ENCODE measurements at regions not wholly inside any gene's neighbourhood (a gene's known extent, or its start where the extent isn't known, plus 50 kb on each side); places are given as distances from the start of the nearest gene placed in this dataset.

DNA sequence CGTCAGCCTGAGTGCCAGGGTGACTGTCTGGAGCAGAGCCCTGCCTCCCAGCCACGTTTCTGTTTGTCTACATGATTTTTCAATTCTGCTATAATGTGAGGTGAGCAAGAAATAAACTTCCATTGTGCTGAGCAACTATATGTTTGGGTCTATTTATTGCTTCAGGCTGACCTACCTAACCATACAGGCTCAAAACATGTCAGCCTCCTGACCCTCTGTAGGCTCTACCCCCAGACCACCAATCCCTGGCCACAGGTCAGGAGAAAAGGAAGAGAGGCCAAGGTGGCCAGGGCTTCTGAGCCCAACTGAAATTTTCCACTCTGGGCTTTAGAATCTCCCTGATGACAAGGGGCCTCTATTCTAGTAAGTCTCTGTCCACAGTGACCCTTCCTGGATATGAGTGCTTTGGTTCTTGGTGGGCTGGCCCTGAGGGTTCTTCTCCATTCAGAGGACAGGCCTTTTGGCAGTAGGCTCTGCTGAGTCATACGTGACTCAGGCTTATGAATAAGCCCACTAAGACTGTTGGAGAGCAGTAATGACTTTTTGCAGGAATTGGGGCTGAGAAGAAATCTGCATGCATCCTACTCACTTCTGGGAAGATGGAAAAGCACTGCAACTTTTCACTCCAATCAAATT, 117.2 kb upstream of the TBCA start:
- Histone ChIP-seq H3K36me3 (ENCODE audit: control insufficient read depth in 1 of 2, insufficient read depth in 2 of 2, low read length in 2 of 2) (no peaks in the 10 kb centered on the region), H3K4me1 (ENCODE audit: control insufficient read depth in 1 of 2, insufficient read depth in 2 of 2, low read length in 2 of 2) (no peaks in the 10 kb centered on the region), H3K27me3 (ENCODE audit: control insufficient read depth in 1 of 2, insufficient read depth in 2 of 2, low read length in 2 of 2) (no peaks in the 10 kb centered on the region), H3K9ac (ENCODE audit: low read depth in 1 of 2, low read length in 2 of 2) (no peak overlapping the region), H3K9me3 (ENCODE audit: control insufficient read depth in 1 of 2, low read length in 2 of 2) (no peaks in the 10 kb centered on the region), H3K4me3 (ENCODE audit: low read depth in 1 of 2, low read length in 2 of 2) (no peak overlapping the region), H3K27ac (ENCODE audit: low read depth, low read length) (no peak overlapping the region)

DNA sequence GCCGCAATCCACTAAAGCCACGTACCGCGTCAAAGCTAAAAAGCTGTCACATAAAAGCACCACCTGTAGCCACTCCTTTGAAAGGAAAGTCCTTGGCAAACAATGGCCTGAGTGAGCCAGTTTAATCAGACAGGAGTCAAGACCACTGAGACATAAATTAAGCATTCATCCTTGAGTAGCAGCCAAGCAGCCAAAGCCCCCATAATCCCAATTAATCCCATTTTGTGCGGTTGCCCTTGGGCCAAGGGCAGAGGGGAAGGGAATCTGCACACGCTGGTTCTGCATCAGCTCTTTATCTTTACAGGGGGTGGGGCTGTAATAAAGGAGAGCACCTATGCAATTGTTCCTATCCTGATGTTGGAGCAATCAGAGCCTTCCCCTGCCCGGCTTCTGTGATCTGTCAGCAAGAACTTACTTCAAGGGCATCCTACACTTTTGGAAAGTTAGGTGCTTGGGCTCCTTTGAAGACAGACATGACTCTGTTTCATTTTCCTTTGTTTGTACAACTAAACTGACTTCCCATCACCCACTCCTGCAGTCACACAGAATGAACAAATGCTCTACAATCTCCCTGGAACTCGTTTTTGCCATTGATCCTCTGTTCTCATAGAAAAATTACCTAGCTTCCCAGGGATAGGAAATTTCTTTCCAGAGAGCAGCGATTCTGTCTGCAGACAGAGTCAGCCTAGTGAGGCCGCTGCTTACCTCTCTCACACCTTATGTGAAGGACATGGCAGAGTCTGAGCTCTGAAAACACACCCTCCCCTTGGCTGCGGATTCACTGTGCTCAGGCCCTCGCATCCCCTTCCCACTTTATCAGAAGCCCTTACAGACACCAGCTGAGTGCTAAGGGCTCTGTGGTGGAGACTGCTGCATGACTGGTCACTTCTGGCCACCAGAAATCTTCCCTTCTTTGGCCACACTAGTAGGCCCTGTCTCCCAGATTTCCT, 116.2 kb upstream of the TBCA start:
- Histone ChIP-seq H3K9ac (ENCODE audit: low read depth in 1 of 2, low read length in 2 of 2) (no peak overlapping the region), H3K9me3 (ENCODE audit: control insufficient read depth in 1 of 2, low read length in 2 of 2) (no peaks in the 10 kb centered on the region), H3K27me3 (ENCODE audit: control insufficient read depth in 1 of 2, insufficient read depth in 2 of 2, low read length in 2 of 2) (no peaks in the 10 kb centered on the region), H3K4me3 (ENCODE audit: low read depth in 1 of 2, low read length in 2 of 2) (no peak overlapping the region), H3K27ac (ENCODE audit: low read depth, low read length) (no peak overlapping the region), H3K36me3 (ENCODE audit: control insufficient read depth in 1 of 2, insufficient read depth in 2 of 2, low read length in 2 of 2) (no peaks in the 10 kb centered on the region), H3K4me1 (ENCODE audit: control insufficient read depth in 1 of 2, insufficient read depth in 2 of 2, low read length in 2 of 2) (no peaks in the 10 kb centered on the region)

GRCh38 chr5:77885519-77885918, 109.4 kb upstream of the TBCA start:
- Histone ChIP-seq H3K27me3 (ENCODE audit: control insufficient read depth in 1 of 2, insufficient read depth in 2 of 2, low read length in 2 of 2) (peaks cover 3 to 9% of the 10 kb centered on the region in 2 donors), H3K4me1 (ENCODE audit: control insufficient read depth in 1 of 2, insufficient read depth in 2 of 2, low read length in 2 of 2) (no peaks in the 10 kb centered on the region)

DNA sequence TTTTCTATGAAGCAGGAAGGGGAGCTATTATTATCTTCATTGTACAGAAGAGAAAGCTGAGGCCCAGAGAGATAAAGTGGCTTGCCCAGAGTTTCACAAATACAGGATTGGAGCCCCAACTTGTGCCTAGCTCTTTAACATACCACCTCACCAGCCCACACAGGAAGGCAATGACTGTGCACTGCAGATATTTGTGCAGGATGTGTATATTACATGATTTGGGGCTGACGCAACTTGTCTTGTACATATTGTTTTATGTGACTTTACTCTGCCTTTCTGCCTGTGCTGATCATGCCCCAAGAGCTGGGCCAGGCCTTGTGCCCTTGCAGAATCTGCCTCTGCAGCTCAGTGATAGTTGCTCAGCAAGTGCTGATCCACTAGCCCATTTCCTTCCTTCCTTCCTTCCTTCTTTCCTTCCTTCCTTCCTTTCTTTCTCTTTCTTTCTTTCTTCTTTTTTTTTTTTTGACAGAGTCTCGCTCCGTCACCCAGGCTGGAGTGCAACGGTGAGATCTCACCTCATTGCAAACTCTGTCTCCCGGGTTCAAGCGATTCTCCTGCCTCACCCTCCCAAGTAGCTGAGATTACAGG, 106.6 kb upstream of the TBCA start:
- H3K4me1 ChIP-seq (ENCODE audit: control insufficient read depth in 1 of 2, insufficient read depth in 2 of 2, low read length in 2 of 2), result no peaks in the 10 kb centered on the region
- H3K9ac ChIP-seq (ENCODE audit: low read depth in 1 of 2, low read length in 2 of 2), result no peak overlapping the region
- H3K27me3 ChIP-seq (ENCODE audit: control insufficient read depth in 1 of 2, insufficient read depth in 2 of 2, low read length in 2 of 2), result peaks cover 3 to 9% of the 10 kb centered on the region in 2 donors
- H3K9me3 ChIP-seq (ENCODE audit: control insufficient read depth in 1 of 2, low read length in 2 of 2), result no peaks in the 10 kb centered on the region
- H3K36me3 ChIP-seq (ENCODE audit: control insufficient read depth in 1 of 2, insufficient read depth in 2 of 2, low read length in 2 of 2), result no peaks in the 10 kb centered on the region
- no peak overlapping the region for H3K4me3 ChIP-seq (ENCODE audit: low read depth in 1 of 2, low read length in 2 of 2)
- H3K27ac ChIP-seq (ENCODE audit: low read depth, low read length), result no peak overlapping the region

More at GRCh38 chr5:77885519-77885918, 109.4 kb upstream of the TBCA start:
- no peaks in the 10 kb centered on the region for H3K9me3 ChIP-seq (ENCODE audit: control insufficient read depth in 1 of 2, low read length in 2 of 2)
- H3K9ac ChIP-seq (ENCODE audit: low read depth in 1 of 2, low read length in 2 of 2), result no peak overlapping the region
- H3K4me3 ChIP-seq (ENCODE audit: low read depth in 1 of 2, low read length in 2 of 2), result no peak overlapping the region
- H3K36me3 ChIP-seq (ENCODE audit: control insufficient read depth in 1 of 2, insufficient read depth in 2 of 2, low read length in 2 of 2), result no peaks in the 10 kb centered on the region
- no peak overlapping the region for H3K27ac ChIP-seq (ENCODE audit: low read depth, low read length)

GRCh38 chr5:77881528-77881927, 105.4 kb upstream of the TBCA start:
- Histone ChIP-seq H3K27me3 (ENCODE audit: control insufficient read depth in 1 of 2, insufficient read depth in 2 of 2, low read length in 2 of 2) (peaks cover 0 to 9% of the 10 kb centered on the region in 2 donors), H3K36me3 (ENCODE audit: control insufficient read depth in 1 of 2, insufficient read depth in 2 of 2, low read length in 2 of 2) (no peaks in the 10 kb centered on the region), H3K4me1 (ENCODE audit: control insufficient read depth in 1 of 2, insufficient read depth in 2 of 2, low read length in 2 of 2) (no peaks in the 10 kb centered on the region), H3K9ac (ENCODE audit: low read depth in 1 of 2, low read length in 2 of 2) (no peak overlapping the region), H3K9me3 (ENCODE audit: control insufficient read depth in 1 of 2, low read length in 2 of 2) (no peaks in the 10 kb centered on the region), H3K27ac (ENCODE audit: low read depth, low read length) (no peak overlapping the region), H3K4me3 (ENCODE audit: low read depth in 1 of 2, low read length in 2 of 2) (no peak overlapping the region)

GRCh38 chr5:77877516-77878355, 101.6 kb upstream of the TBCA start:
- Histone ChIP-seq H3K4me1 (ENCODE audit: control insufficient read depth in 1 of 2, insufficient read depth in 2 of 2, low read length in 2 of 2) (no peaks in the 10 kb centered on the region), H3K27ac (ENCODE audit: low read depth, low read length) (no peak overlapping the region), H3K9me3 (ENCODE audit: control insufficient read depth in 1 of 2, low read length in 2 of 2) (no peaks in the 10 kb centered on the region), H3K4me3 (ENCODE audit: low read depth in 1 of 2, low read length in 2 of 2) (no peak overlapping the region), H3K27me3 (ENCODE audit: control insufficient read depth in 1 of 2, insufficient read depth in 2 of 2, low read length in 2 of 2) (no peaks in the 10 kb centered on the region), H3K36me3 (ENCODE audit: control insufficient read depth in 1 of 2, insufficient read depth in 2 of 2, low read length in 2 of 2) (no peaks in the 10 kb centered on the region), H3K9ac (ENCODE audit: low read depth in 1 of 2, low read length in 2 of 2) (no peak overlapping the region)

- H3K4me3 ChIP-seq (ENCODE audit: low read depth in 1 of 2, low read length in 2 of 2), result no peak overlapping the region
- H3K27me3 ChIP-seq (ENCODE audit: control insufficient read depth in 1 of 2, insufficient read depth in 2 of 2, low read length in 2 of 2), result no peaks in the 10 kb centered on the region
- no peaks in the 10 kb centered on the region for H3K9me3 ChIP-seq (ENCODE audit: control insufficient read depth in 1 of 2, low read length in 2 of 2)
- no peaks in the 10 kb centered on the region for H3K4me1 ChIP-seq (ENCODE audit: control insufficient read depth in 1 of 2, insufficient read depth in 2 of 2, low read length in 2 of 2)
- H3K36me3 ChIP-seq (ENCODE audit: control insufficient read depth in 1 of 2, insufficient read depth in 2 of 2, low read length in 2 of 2), result no peaks in the 10 kb centered on the region
- H3K27ac ChIP-seq (ENCODE audit: low read depth, low read length), result no peak overlapping the region
- no peak overlapping the region for H3K9ac ChIP-seq (ENCODE audit: low read depth in 1 of 2, low read length in 2 of 2)
Observed at GRCh38 chr5:77876862-77877502, 100.8 kb upstream of the TBCA start.

- Histone ChIP-seq H3K4me1 (ENCODE audit: control insufficient read depth in 1 of 2, insufficient read depth in 2 of 2, low read length in 2 of 2) (no peaks in the 10 kb centered on the region), H3K27me3 (ENCODE audit: control insufficient read depth in 1 of 2, insufficient read depth in 2 of 2, low read length in 2 of 2) (no peaks in the 10 kb centered on the region), H3K36me3 (ENCODE audit: control insufficient read depth in 1 of 2, insufficient read depth in 2 of 2, low read length in 2 of 2) (no peaks in the 10 kb centered on the region), H3K9ac (ENCODE audit: low read depth in 1 of 2, low read length in 2 of 2) (no peak overlapping the region), H3K9me3 (ENCODE audit: control insufficient read depth in 1 of 2, low read length in 2 of 2) (no peaks in the 10 kb centered on the region), H3K4me3 (ENCODE audit: low read depth in 1 of 2, low read length in 2 of 2) (no peak overlapping the region), H3K27ac (ENCODE audit: low read depth, low read length) (no peak overlapping the region)
Observed at GRCh38 chr5:77876316-77876715, 100.2 kb upstream of the TBCA start.

DNA sequence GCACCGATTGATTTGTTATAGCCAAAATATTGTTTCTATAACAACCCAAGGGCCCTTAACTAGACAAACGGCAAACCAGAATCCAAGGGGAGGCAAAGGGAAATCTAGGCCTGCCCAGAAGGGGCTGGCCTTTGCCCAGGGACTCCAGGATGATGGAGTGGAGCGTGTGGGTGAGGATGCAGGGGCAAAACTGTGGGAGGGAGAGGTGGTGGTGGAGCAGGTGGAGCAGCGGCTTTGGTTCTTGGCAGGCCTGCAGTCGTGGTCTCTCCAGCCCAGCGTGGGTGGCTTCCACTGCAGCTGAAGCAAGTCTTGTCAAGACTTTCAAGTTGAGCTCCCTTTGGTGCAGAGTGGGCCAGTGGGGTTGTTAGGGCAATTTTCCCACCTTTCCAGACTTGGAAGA, 98.6 kb upstream of the TBCA start:
- Histone ChIP-seq H3K27me3 (ENCODE audit: control insufficient read depth in 1 of 2, insufficient read depth in 2 of 2, low read length in 2 of 2) (no peaks in the 10 kb centered on the region), H3K36me3 (ENCODE audit: control insufficient read depth in 1 of 2, insufficient read depth in 2 of 2, low read length in 2 of 2) (no peaks in the 10 kb centered on the region), H3K4me3 (ENCODE audit: low read depth in 1 of 2, low read length in 2 of 2) (no peak overlapping the region), H3K4me1 (ENCODE audit: control insufficient read depth in 1 of 2, insufficient read depth in 2 of 2, low read length in 2 of 2) (no peaks in the 10 kb centered on the region), H3K9ac (ENCODE audit: low read depth in 1 of 2, low read length in 2 of 2) (no peak overlapping the region), H3K9me3 (ENCODE audit: control insufficient read depth in 1 of 2, low read length in 2 of 2) (no peaks in the 10 kb centered on the region), H3K27ac (ENCODE audit: low read depth, low read length) (no peak overlapping the region)

Measured in duodenal mucosa (tissue), 2 donors.